VCaP (cell line): ENCODE measurements at regions not wholly inside any gene's neighbourhood (a gene's known extent, or its start where the extent isn't known, plus 50 kb on each side); places are given as distances from the start of the nearest gene placed in this dataset.

ENCODE experiments used
- H3K27ac ChIP-seq: fragments of 450-650 bp; 2 replicates; pipeline ENCODE4 v1.5.1; 2017
- TF ChIP-seq, protein P1 (sequence below): fragments of 450-650 bp; conservative IDR thresholded peaks from 2 replicates; pipeline ENCODE4 v1.5.1; 2017; ENCODE audit warnings: mild to moderate bottlenecking, moderate library complexity

DNA sequence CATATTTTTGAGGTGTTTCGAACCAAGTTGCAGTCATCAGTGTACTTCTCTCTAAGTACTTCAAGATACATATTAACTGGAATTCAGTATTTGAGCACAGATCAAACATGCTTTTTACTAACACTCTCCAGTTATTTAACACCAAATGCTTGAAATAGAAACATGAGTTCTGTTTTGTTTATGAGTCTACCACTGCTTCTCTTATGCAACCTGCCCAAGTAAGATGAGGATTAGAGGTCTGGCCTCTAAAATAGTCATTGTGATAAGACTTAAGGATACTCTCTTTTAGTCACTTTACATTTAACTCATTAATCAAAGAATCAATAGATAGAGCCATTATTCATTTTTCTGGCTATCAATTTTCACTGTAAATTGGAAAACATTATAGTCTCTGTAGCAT, 156.2 kb upstream of the THRB start:
- TF ChIP-seq, protein P1, sequence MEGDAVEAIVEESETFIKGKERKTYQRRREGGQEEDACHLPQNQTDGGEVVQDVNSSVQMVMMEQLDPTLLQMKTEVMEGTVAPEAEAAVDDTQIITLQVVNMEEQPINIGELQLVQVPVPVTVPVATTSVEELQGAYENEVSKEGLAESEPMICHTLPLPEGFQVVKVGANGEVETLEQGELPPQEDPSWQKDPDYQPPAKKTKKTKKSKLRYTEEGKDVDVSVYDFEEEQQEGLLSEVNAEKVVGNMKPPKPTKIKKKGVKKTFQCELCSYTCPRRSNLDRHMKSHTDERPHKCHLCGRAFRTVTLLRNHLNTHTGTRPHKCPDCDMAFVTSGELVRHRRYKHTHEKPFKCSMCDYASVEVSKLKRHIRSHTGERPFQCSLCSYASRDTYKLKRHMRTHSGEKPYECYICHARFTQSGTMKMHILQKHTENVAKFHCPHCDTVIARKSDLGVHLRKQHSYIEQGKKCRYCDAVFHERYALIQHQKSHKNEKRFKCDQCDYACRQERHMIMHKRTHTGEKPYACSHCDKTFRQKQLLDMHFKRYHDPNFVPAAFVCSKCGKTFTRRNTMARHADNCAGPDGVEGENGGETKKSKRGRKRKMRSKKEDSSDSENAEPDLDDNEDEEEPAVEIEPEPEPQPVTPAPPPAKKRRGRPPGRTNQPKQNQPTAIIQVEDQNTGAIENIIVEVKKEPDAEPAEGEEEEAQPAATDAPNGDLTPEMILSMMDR, result no peak

DNA sequence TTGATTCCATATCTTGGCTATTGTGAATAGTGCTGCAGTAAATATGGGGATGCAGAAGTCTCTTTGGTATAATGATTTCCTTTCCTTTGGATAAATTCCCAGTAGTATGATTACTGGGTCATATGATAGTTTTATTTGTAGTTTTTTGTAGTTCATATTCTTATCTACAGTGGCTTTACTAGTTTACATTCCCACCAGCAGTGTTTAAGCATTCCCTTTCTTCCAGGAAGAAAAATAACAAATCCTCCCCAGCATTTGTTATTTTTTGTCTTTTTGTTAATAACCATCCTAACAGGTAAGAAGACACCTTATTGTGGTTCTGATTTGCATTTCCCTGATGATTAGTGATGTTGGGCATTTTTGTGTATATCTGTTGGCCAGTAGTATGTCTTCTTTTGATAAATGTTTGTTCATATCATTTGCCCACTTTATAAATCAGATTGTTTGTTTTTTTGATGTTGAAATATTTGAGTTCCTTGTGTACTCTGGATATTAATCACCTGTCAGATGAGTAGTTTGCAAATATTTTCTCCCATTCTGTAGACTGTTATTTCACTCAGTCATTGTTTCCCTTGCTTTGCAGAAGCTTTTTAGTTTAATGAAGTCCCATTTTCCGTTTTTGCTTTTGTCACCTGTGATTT, 163.3 kb upstream of the THRB start:
- TF ChIP-seq, protein P1, result no peak
- peak overlapping the region; percentile 58 for H3K27ac ChIP-seq

More for the DNA sequence above, 156.2 kb upstream of the THRB start:
- H3K27ac ChIP-seq, result no peak overlapping the region

DNA sequence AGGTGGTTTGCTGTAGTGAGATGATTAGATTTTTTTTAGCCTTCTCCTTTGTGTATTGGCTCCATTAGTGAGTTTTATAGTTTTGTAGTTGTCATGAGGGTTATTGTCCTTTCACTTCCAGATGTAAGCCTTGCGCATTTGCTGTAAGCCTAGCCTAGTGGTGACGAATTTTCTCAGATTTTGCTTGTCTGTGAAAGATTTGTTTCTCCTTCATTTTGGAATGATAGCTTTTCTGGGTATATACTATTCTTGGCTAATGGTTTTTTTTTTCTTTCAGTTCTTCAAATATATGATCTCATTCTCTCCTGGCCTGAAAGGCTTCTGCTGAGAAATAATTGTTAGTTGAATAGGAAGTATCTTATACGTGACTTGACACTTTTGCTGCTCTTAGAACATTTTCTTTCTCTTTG, 166.5 kb upstream of the THRB start:
- TF ChIP-seq, protein P1, result no peak
- H3K27ac ChIP-seq, result peak overlapping the region; percentile 58; the same call in 1 of the 2 replicates

DNA sequence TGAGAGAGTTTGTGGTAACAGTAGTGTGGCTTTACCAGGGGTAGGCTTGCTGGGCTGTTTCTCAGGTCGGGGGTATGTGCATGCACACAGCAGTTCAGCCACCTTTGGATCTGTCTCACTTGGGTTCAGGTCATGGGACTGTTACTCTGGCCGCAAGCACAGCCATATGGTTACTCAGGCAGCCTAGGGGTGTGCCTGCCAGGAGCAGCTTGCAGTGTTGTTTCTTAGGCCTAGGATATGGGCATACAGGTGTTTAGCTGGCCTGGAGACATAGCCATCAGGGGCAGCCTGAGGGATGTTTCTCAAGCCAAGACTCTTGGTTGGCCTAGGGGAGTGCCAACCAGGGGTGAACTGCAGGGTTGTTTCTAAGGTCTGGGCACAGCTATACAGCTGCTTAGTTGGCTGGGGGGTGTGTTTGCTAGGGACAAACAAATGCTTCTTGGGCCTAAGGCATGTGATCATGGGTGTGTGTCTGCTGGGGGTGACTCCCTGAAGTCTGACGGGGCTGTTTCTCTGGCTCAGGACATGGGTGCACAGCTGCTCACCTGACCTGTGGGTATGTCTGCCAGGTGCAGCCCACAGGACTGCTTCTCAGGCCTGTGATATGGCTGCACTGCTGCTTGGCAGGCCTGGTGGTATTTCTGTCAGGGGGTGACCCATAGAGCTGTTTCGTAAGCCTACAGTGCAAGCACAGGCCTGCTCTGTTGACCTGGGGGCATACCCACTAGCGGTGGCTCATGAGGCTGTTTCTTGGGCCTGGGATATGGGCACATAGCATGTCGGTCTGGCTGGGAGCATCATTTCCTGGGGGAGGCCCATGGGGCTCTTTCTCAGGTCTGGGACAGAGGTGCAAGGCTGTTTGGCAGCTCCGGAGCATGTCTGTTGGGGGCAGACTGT, 168.0 kb upstream of the THRB start:
- TF ChIP-seq, protein P1, result no peak
- no peak overlapping the region for H3K27ac ChIP-seq

DNA sequence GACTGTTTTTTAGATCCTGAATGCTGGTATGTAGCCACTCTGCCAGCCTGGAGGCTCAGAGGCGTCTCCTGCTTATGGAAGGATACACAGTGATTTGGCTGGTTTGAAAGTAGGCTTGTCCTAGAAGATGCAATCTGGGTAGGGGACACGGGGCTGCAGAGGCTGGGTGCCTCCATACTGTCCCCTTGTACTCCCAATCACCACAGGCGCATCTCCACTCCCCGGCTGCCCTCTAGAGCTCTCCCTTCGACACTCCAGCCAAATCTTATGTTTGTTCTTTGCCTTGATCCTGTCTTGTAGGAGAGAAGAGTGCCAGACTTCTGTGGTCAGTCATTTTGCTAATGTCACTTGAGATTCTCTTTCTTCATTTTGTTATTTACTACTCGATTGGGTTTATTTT, 168.8 kb upstream of the THRB start:
- TF ChIP-seq, protein P1, result no peak
- H3K27ac ChIP-seq, result no peak overlapping the region

DNA sequence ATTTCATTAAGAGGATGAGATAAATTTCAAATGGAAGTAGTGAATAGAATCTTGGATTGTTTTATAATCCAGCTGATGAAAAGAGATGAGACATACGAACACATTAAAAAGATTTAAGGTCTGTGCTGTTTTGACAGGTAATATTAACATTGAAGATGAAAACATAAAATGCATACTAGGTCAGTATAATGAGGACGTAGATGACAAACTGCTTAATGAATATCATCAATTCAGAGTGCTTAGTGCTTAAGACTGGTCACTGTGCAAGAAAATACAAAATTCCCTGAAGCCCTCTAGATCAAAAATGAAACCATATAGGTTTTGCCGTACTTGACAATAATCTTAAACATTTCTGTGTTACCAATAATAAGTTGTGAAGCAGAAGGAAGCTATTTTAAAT, 173.4 kb upstream of the THRB start:
- H3K27ac ChIP-seq, result no peak overlapping the region
- TF ChIP-seq, protein P1, result no peak

DNA sequence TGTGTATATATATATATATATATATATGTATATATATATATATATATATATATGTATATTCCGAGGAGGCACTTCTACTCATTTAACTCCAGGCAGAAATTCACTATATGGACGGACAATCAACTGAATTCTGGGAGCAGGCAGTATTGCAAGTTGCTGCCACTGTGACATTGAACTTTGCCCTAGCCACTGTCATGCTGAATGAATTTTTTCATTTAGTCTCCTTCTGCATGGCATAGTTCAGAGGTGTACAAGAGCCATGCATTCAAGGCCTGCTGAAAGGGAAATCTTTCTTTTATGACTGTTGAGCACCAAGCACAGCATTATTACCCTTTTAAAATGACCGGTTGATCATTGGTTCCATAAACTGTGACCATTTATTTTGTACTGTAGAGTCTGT, 176.2 kb upstream of the THRB start:
- H3K27ac ChIP-seq, result no peak overlapping the region
- TF ChIP-seq, protein P1, result no peak
